ENCODE measurements at regions not wholly inside any gene's neighbourhood (a gene's known extent, or its start where the extent isn't known, plus 50 kb on each side); places are given as distances from the start of the nearest gene placed in this dataset.

DNA sequence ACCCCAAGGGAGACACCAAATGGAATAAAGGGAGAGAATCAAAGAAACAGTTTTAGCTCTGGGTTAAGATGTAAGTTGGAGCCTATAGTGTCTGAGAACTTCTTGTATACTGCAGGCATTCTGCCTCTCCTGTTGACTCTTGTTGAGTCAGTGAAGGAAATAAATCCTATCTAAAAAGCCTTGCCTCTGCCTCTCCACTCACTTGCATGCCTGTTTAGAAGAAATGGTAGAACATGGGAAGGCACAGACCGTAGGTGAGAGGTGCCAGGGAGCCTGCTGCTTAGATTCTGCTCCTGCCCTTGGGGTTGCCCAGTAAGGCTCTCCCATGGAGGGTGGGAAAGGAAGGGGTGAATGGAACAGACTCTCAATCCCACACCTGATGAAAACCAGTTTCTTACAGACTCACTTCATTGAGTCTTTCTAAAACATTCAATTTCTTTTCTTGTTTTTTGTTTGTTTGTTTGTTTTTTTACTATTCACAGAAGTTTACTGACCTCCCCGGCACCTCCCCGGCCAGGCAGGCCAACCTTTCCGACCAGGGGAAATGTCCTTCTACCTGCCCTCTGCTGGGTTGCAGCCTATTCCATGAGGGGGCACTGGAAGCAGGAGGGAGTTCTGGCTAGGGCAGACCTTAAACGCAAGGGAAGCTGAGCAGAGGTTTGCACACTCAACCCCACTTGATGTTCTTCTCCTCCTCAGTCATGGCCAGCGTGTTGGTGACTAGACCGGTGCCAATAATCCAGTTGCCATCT is 211.7 kb upstream of the WSB1 start:
- Histone ChIP-seq H3K36me3 (ENCODE audit: insufficient read depth, low read length) (no peaks in the 10 kb centered on the region), H3K9me2 (ENCODE audit: insufficient read depth, low read length) (no peaks in the 10 kb centered on the region), H3K4me3 (ENCODE audit: low read depth, low read length, poor library complexity, severe bottlenecking) (no peak overlapping the region), H3K79me2 (ENCODE audit: insufficient read depth, low read depth, low read length) (no peaks in the 10 kb centered on the region), H2AFZ (ENCODE audit: low read length) (no peak overlapping the region), H3K4me1 (ENCODE audit: insufficient read depth, low read length, poor library complexity, severe bottlenecking) (no peaks in the 10 kb centered on the region), H3K4me2 (ENCODE audit: low read length) (no peak overlapping the region), H3K27ac (ENCODE audit: low read depth, low read length, poor library complexity, severe bottlenecking) (no peak overlapping the region), H3K9me3 (ENCODE audit: low read length) (no peaks in the 10 kb centered on the region), H4K20me1 (ENCODE audit: insufficient read depth, low read length) (no peaks in the 10 kb centered on the region)
- intact Hi-C loops (cut with micrococcal nuclease; ENCODE audit: unreplicated experiment) = no loop called here
- POLR2A ChIA-PET = no interaction called here
- TF ChIP-seq EZH2phosphoT487 (IDR thresholded peaks at IDR 0.05; ENCODE audit: borderline replicate concordance, low read depth, low read length) = no peak
- TF ChIP-seq, protein P1, sequence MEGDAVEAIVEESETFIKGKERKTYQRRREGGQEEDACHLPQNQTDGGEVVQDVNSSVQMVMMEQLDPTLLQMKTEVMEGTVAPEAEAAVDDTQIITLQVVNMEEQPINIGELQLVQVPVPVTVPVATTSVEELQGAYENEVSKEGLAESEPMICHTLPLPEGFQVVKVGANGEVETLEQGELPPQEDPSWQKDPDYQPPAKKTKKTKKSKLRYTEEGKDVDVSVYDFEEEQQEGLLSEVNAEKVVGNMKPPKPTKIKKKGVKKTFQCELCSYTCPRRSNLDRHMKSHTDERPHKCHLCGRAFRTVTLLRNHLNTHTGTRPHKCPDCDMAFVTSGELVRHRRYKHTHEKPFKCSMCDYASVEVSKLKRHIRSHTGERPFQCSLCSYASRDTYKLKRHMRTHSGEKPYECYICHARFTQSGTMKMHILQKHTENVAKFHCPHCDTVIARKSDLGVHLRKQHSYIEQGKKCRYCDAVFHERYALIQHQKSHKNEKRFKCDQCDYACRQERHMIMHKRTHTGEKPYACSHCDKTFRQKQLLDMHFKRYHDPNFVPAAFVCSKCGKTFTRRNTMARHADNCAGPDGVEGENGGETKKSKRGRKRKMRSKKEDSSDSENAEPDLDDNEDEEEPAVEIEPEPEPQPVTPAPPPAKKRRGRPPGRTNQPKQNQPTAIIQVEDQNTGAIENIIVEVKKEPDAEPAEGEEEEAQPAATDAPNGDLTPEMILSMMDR (conservative IDR thresholded peaks at IDR 0.05; ENCODE audit: low read length) = no peak
- DNase-seq (ENCODE audit: low spot score) = no peak
- CTCF ChIA-PET (ENCODE audit: unreplicated experiment) = no interaction called here
- BruUV-seq (replicated peaks) = no TSS peak

DNA sequence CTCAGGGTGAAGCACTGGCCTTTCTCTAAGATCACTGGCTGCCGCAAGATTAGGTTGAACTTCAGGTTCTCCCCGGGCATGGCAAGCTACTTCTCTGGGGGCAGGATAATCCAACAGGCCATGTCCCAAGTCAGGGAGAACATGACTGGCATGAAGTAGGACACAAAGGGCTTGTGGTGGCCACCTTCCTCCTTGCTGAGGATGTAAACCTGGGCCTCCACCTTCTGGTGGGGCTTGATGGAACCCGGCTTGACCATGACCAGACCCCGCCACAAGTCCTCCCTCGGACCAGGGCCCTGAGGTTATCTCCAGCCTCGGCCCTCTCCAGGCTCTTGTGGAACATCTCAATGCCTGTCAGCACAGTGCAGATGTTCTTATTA is 211.1 kb upstream of the WSB1 start:
- no peak overlapping the region for H3K4me3 ChIP-seq (ENCODE audit: low read depth, low read length, poor library complexity, severe bottlenecking)
- DNase-seq (ENCODE audit: low spot score) = no peak
- no peaks in the 10 kb centered on the region for H3K4me1 ChIP-seq (ENCODE audit: insufficient read depth, low read length, poor library complexity, severe bottlenecking)
- H3K27ac ChIP-seq (ENCODE audit: low read depth, low read length, poor library complexity, severe bottlenecking) = no peak overlapping the region
- H2AFZ ChIP-seq (ENCODE audit: low read length) = no peak overlapping the region
- no peaks in the 10 kb centered on the region for H3K79me2 ChIP-seq (ENCODE audit: insufficient read depth, low read depth, low read length)
- no peaks in the 10 kb centered on the region for H3K9me3 ChIP-seq (ENCODE audit: low read length)
- no peak overlapping the region for H3K4me2 ChIP-seq (ENCODE audit: low read length)
- no TSS peak for BruUV-seq (replicated peaks)
- H3K9me2 ChIP-seq (ENCODE audit: insufficient read depth, low read length) = no peaks in the 10 kb centered on the region
- ChIA-PET CTCF (ENCODE audit: unreplicated experiment) (no interaction called here), POLR2A (no interaction called here)
- intact Hi-C loops (cut with micrococcal nuclease; ENCODE audit: unreplicated experiment) = no loop called here
- TF ChIP-seq, protein P1 (conservative IDR thresholded peaks at IDR 0.05; ENCODE audit: low read length) = no peak
- no peak for TF ChIP-seq EZH2phosphoT487 (IDR thresholded peaks at IDR 0.05; ENCODE audit: borderline replicate concordance, low read depth, low read length)
- no peaks in the 10 kb centered on the region for H4K20me1 ChIP-seq (ENCODE audit: insufficient read depth, low read length)
- no peaks in the 10 kb centered on the region for H3K36me3 ChIP-seq (ENCODE audit: insufficient read depth, low read length)

DNA sequence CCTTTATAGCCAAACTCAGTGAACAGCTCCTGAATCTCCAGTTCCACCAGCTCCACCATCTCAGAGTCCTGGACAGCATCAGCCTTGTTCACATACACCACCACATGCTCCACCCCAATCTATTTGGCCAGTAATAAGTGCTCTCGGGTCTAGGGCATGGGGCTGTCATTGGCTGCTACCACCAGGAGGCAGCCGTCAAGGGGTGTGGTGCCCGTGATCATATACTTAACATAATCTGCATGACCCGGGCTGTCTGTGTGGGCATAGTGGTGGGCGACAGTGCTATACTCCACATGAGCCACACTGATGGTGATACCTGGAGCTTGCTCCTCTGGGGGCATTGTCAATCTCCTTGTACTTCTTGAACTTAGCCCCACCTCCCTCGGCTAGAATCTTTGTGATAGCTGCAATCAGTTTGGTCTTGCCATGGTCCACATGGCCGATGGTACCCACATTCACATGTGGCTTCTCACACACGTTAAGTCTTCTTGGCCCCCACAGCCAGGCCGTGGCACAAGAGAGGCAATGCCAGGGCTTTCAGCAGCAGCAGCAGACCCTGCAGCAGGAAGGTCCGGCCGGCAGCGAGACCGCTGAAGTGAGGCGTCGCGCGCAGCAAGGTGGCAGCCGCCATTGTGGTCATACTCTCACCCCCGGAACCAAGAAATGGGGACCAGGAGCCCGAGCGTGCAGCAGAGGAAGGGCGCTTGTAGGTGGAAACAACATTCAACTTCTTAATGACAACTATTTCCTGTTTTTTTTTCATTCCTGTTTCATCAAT is 210.3 kb upstream of the WSB1 start:
- no peaks in the 10 kb centered on the region for H3K36me3 ChIP-seq (ENCODE audit: insufficient read depth, low read length)
- no peak overlapping the region for H3K4me2 ChIP-seq (ENCODE audit: low read length)
- intact Hi-C loops (cut with micrococcal nuclease; ENCODE audit: unreplicated experiment) = no loop called here
- CTCF ChIA-PET (ENCODE audit: unreplicated experiment) = no interaction called here
- H3K9me2 ChIP-seq (ENCODE audit: insufficient read depth, low read length) = no peaks in the 10 kb centered on the region
- TF ChIP-seq EZH2phosphoT487 (IDR thresholded peaks at IDR 0.05; ENCODE audit: borderline replicate concordance, low read depth, low read length) = no peak
- TF ChIP-seq, protein P1 (conservative IDR thresholded peaks at IDR 0.05; ENCODE audit: low read length) = no peak
- H3K4me1 ChIP-seq (ENCODE audit: insufficient read depth, low read length, poor library complexity, severe bottlenecking) = no peaks in the 10 kb centered on the region
- H3K9me3 ChIP-seq (ENCODE audit: low read length) = no peaks in the 10 kb centered on the region
- H2AFZ ChIP-seq (ENCODE audit: low read length) = no peak overlapping the region
- H4K20me1 ChIP-seq (ENCODE audit: insufficient read depth, low read length) = no peaks in the 10 kb centered on the region
- H3K79me2 ChIP-seq (ENCODE audit: insufficient read depth, low read depth, low read length) = no peaks in the 10 kb centered on the region
- POLR2A ChIA-PET = no interaction called here
- no TSS peak for BruUV-seq (replicated peaks)
- no peak for DNase-seq (ENCODE audit: low spot score)
- H3K4me3 ChIP-seq (ENCODE audit: low read depth, low read length, poor library complexity, severe bottlenecking) = no peak overlapping the region
- H3K27ac ChIP-seq (ENCODE audit: low read depth, low read length, poor library complexity, severe bottlenecking) = no peak overlapping the region

Data from OCI-LY7 (cell line).